HG03457 (cell line): ENCODE measurements at regions not wholly inside any gene's neighbourhood (a gene's known extent, or its start where the extent isn't known, plus 50 kb on each side); places are given as distances from the start of the nearest gene placed in this dataset.
"Not testable (repeated sequence)": the region's sequence is repeated elsewhere in the genome, so short reads cannot be mapped to it uniquely, and the experiment has no call there.

Experiments
- ATAC-seq: cut with Tn5 transposase; IDR thresholded peaks from one replicate; pipeline ENCODE4 v1.9.1; 2021; ENCODE audit warnings: moderate number of reproducible peaks; ENCODE audit not compliant: unreplicated experiment

DNA sequence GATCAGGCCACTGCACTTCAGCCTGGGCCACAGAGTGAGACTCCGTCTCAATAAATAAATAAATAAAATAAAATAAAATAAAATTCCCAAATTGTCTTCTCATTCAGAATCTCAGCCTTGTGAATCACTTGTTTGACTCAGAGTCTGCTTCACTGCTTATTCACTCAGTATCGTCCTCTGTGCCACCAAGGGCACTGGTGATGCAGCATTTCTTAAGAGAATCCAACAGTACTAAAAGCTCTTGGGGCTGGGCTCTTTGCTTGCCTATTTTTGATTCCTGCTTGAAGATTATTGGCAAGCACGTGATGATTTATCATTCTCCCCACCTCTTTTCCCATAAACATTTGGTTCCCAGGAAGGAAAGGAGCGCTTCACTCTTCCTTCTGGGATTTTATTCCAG, 54.8 kb upstream of the HMGB1 start:
- ATAC-seq, result no peak

DNA sequence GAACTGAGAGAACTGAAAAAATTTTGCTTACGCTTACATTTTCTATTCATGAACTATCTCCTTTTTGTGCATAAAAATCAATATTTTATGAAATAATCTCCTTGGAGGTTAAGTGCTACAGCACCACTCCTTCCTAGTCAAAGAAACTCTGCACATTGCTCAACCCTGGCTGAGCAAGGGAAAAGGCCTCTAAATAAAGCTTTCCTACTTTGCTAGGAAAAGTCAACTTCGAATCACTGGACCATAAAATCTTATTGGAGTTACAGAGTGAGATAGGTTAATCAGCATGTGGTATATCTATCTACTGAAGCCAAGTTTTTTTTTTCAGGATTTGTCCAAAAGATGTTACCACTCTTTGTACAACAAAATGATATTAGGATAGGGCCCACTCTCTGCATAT, 57.5 kb upstream of the HMGB1 start:
- ATAC-seq, result no peak

DNA sequence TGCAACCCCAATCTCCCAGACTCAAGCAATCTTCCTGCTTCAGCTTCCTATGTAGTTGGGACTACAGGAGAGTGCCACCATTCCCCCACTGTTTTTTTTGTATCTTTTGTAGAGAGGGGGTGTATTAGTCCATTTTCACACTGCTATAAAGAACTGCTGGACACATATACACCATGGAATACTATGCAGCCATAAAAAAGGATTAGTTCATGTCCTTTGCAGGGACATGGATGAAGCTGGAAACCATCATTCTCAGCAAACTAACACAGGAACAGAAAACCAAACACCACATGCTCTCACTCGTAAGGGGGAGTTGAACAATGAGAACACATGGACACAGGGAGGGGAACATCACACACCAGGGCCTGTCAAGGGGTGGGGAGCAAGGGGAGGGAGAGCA, 58.1 kb upstream of the HMGB1 start:
- not testable (repeated sequence) for ATAC-seq

DNA sequence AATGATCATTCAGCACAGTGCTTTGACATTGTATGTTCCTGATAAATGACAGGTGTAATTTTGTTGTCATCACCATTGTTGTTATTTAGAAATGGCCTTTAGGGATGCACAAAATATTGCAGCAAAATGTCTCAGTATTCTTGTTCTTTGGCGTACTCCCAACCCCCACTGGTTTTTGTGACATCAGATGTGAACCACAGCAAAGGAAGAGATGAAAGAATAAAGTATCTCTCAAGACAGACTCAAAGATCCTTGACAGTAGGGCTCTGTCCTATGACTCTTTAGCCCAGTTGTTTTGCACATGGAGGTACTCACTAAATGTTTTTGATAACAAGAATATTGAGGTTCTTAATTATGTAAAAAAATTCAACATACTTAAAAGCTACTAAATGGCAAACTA, 59.5 kb upstream of the HMGB1 start:
- ATAC-seq, result not testable (repeated sequence)

DNA sequence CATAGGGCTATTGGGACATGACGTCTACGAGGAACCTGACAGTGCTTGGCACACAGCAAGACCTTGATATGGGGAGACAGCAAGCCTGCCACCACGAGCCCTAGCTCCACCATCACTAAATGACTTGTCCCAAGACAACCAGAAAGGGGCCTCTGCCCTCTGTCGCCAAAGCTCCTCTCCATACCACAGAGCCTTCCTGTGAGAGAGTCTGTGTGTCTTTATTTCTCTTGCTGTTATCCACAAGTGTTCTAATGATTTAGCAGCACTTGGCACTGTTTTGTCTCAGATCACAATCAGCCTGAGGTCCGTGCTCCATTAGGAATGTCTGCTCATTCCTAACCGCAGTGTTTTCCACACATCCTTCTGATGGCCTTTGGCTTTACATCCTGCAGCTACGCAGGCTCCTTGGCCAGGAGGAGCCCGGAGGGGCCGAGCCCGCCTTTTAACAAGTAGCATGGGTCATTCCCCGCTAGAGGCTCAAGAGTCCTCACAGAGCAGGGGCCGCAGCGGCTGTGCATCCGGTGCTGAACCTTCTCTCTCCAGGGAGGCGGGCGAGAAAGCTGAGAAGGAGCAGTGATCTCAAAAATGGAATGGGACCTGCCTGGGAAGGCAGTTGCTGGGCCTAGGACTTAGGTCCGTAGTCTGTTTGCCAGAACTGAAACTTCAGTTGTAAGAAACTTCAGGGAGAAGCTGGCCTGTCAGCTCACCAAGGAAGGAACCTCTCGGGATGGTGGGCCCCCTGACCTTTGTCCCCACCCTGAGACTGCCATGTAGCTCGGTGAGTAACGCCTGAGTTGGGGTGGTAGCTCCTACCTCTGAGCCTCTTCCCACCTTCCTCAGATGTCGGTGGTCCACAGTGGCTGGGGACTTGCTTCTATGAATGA, 61.1 kb upstream of the HMGB1 start:
- no peak for ATAC-seq

DNA sequence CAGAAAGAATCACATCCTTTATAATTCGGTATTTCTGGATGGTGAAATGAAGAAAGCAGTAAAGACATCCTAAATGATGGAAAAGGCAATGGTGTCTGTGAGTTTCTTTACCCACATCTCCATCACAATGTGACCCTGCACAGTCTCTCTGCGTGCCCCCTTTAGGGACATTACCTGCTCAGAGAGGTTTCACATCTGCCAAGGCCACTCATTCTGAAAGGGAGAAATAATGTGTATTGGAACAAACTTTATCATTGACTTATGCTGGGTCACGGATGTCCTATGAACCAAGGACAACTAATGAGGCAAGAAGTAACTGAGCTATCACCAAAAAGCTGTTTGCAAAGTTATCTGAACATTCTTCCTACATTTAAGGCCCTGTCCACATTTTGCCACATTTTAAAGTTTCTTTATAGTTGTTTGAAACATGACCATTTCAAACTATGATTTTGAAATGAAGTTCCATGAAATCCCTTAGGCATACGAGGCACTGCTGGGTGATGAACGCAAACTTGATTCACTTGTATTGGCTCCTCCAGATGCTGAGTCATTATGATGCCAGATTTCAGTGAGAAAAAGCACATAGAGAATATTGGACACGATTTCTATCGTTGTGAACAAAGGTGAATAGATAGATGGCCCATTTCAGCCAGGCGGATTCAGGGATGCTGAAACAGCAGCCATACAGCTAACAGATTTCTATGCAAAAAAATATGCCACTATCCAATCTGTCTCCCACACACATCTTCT, 63.5 kb upstream of the HMGB1 start:
- ATAC-seq, result peak; percentile 83

DNA sequence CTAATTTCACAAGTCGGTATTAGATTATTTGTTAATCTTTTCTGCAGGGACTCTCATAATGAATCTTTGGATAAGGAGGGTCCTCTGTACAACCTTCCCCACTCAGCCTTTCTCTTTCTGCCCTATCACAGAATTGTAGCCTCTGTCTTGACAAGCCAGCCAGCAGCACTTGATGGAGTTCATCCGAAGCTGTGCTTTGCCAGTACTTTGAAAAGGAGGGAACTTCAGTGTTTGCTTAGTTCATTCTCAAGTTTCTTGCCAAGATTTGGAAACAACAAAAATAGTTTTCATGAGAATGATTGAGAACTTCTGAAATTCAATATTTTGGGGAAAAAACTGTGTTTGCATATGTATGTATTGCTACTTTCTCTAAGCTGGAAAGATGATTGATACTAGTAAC, 69.3 kb upstream of the HMGB1 start:
- no peak for ATAC-seq

DNA sequence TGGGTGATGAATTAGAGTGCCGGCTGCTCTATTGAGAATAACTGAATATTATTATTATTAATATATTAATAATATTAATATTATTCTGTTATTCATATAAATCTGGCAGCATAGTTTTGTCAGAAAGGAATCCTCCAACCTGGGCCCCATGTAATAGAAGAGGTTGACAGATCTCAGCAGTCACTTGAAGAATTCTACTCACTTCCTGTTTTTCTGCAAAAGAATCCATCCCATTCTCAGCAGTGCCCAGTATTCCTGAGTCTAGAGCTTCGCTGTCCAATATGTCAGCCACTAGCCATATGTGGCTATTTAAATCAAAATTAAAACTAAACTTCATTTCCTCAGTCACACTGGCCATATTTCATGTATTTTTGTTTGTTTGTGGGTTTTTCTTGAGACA, 72.4 kb upstream of the USPL1 start:
- ATAC-seq, result no peak

DNA sequence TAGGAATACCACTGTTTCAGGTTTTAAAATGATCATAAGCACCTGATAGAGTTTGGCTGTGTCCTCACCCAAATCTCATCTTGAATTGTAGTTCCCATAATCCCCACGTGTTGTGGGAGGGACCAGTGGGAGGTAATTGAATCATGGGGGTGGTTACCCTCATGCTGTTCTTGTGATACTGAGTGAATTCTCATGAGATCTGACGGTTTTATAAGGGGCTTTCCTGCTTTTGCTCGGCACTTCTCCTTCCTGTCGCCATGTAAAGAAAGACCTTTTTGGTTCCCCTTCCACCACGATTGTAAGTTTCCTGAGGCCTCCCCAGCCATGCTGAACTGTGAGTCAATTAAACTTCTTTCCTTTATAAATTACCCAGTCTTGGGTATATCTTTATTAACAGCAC, 69.7 kb upstream of the USPL1 start:
- ATAC-seq, result not testable (repeated sequence)

DNA sequence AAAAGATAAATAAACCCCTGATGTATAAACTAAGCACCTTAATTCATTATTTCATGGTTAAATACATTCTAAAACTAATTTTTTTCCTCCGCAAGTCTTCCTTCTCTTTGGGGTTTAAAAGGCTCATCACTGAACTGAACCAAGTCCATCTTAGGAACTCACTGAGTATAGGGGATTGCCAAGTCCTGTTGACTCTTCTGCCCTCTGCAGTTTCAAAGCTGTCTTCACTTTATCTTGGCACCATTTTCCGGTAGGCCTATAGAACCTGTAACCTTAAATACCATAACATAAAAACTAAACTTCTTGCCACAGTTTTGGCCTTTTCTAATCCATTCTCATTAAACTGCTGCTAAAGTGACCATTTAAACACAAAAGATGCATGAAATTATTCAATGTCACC, 66.5 kb upstream of the USPL1 start:
- ATAC-seq, result no peak

DNA sequence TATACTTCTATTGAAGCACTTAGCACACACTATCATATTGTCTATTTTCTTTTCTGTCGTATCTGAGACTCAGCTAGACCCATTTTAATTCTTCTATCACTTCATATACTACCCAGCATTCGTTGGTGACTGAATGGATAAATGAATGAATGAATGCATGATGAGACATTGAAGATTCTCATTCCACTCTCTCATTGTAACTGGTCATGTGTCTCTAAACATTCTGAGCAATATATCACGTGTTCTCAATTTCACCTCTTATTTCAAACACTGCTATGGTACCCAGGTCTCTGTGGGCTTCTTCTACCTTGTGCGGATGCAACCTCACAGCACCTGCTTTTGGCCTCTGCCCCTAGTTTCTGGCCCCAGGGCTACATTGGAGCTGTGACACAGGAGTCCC, 65.2 kb upstream of the USPL1 start:
- no peak for ATAC-seq

DNA sequence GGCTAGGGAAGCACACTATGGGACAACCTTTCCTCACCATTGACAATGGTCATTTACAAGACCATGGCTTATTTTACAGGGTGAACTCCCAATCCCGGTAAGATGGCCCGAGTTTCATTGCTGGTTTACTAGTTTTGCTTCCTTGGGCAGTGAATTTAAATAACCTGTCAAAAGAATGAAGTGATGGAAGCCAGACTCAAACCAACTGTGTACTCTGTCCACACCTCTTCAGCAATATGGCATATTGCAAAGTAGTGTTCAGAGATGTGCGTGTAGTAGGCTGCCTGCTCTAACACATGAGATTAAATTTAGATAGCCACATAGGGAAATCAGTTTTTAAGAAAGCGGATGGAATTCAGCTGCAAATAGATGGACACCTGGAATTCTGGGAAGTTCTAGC, 58.4 kb upstream of the USPL1 start:
- no peak for ATAC-seq

DNA sequence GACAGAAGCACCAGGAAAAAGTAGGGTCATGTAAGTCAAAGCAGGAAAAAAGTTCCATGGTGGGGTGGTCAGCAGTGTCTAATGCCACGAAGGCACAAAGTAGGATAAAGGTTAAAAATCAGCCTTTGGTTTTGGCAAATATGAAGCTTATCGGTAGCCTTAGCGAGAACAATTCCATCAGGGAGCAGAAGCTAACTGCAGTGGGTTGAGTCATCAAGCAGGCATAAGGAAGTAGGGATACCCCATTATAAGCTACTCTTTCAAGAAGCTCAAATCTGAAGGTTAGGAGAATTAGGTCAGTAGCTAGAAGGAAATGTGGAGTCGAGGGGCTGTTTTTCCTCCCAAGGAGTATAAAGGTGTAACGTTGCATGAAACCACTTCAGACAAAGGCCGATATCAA, 57.5 kb upstream of the USPL1 start:
- ATAC-seq, result no peak

DNA sequence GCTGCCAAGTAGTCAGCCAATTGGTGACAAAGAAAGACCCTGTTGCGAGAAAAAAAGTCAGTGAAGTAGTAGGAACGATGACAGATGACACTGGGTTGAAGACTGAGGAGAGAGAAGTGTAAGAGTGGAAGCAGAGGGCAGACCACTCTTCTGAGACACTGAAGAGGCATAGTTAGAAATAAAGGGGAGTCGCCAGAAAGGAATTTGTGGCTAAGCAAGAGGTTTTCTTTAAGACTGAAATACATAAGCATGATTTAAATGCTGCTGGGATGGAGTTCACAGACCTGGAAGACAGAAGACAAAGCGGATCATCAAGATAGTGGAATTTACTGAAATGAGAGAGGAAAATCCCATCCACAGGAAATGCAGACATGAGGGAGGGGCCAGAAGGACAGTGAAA, 56.2 kb upstream of the USPL1 start:
- ATAC-seq, result no peak

DNA sequence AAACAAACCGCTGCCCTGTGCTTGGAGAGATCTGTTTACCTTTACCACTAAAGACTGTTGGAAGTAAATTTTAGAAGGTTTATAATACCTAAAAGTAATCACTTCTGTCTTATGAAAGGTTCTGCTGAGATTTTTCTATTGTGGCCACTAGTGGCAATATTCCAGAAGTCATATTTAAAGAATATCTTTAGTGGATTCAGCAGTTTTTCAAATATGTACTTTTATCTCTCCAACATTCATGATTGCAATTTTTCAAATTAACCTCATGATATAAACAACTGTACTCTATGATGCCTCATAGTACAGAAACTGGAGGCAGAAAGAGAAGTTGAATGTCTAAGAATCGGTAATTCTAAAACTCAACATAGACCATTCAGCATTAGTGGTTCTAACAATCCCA, 53.2 kb upstream of the USPL1 start:
- ATAC-seq, result no peak

DNA sequence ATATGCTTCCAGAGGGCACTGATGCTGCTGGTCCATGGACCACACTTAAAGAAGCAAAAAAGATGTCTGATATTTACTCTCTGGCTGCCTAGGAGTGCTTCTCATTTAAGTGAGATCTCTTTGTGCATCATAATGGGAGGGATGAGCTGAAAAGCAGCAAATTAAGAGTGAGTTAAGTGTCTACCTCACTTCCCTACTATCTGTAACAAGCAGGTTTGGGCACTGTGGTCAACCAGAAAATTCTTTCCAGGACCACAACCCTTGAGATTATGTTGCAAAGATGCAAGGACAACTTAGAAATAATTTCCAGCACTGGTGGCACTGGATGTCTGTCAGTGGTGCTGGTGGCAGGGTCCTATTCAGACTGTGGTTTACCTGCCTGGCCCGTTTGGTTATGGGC, 52.1 kb upstream of the USPL1 start:
- ATAC-seq, result no peak

DNA sequence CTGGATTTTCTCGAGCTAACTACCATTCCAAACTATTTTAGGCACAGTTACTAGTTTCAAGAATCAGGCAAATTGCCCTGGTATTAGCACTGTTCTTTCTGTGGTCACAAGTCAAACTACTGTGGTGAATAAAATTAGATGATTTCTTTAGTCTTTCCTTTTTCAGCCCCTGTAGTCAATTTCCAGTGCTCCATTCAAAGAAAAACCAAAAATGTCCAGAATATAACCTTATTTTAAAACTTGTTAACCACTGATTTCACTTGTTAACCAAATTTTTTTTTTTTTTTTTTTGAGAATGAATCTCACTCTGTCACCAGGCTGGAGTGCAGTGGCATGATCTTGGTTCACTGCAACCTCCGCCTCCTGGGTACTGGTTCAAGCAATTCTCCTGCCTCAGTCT, 50.6 kb upstream of the USPL1 start:
- no peak for ATAC-seq
